GM06990 (cell line): ENCODE measurements at regions not wholly inside any gene's neighbourhood (a gene's known extent, or its start where the extent isn't known, plus 50 kb on each side); places are given as distances from the start of the nearest gene placed in this dataset.
A peak's percentile ranks its signal among the peaks of the same experiment; 100 is the strongest.

Source experiments
- DNase-seq: peaks from one replicate; pipeline ENCODE4 v3.0.0-alpha.2; 2011; ENCODE audit not compliant: insufficient read length; ENCODE audit errors: extremely low read depth
- H3K27me3 ChIP-seq: replicated peaks from 2 replicates; pipeline ENCODE4 v1.6.0; 2011; ENCODE audit warnings: low read length; ENCODE audit not compliant: control insufficient read depth, insufficient read depth
- H3K36me3 ChIP-seq: 2 replicates; pipeline ENCODE4 v1.5.1; 2011; ENCODE audit warnings: low read length; ENCODE audit not compliant: control insufficient read depth, insufficient read depth
- H3K4me3 ChIP-seq: replicated peaks from 2 replicates; pipeline ENCODE4 v1.5.1; 2011; ENCODE audit warnings: low read depth, mild to moderate bottlenecking, control low read depth, low read length
- TF ChIP-seq, protein P1 (sequence below): IDR thresholded peaks from 2 replicates; pipeline ENCODE4 v1.5.1; 2011; ENCODE audit warnings: low read length, control low read depth, mild to moderate bottlenecking, inconsistent platforms; ENCODE audit not compliant: insufficient read depth, poor library complexity, severe bottlenecking

DNA sequence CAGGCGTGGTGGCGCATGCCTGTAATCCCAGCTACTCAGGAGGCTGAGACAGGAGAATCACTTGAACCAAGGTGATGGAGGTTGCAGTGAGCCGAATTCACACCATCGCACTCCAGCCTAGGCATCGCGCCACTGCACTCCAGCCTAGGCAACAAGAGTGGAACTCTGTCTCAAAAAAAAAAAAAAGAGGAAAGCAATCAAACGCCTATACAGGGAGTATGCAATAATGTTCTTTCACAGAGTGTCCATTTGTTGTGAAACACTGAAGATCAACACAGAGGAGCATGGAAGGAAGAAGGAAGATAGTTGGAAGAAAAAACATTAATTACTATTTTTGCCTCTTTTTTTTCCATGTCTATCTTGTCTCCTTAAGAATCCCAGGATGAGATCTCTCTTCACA lies 113.4 kb downstream of the FBXO8 start:
- Histone ChIP-seq H3K27me3 (no peaks in the 10 kb centered on the region), H3K36me3 (no peaks in the 10 kb centered on the region), H3K4me3 (no peak overlapping the region)
- no peak for DNase-seq
- TF ChIP-seq, protein P1, sequence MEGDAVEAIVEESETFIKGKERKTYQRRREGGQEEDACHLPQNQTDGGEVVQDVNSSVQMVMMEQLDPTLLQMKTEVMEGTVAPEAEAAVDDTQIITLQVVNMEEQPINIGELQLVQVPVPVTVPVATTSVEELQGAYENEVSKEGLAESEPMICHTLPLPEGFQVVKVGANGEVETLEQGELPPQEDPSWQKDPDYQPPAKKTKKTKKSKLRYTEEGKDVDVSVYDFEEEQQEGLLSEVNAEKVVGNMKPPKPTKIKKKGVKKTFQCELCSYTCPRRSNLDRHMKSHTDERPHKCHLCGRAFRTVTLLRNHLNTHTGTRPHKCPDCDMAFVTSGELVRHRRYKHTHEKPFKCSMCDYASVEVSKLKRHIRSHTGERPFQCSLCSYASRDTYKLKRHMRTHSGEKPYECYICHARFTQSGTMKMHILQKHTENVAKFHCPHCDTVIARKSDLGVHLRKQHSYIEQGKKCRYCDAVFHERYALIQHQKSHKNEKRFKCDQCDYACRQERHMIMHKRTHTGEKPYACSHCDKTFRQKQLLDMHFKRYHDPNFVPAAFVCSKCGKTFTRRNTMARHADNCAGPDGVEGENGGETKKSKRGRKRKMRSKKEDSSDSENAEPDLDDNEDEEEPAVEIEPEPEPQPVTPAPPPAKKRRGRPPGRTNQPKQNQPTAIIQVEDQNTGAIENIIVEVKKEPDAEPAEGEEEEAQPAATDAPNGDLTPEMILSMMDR, result no peak

DNA sequence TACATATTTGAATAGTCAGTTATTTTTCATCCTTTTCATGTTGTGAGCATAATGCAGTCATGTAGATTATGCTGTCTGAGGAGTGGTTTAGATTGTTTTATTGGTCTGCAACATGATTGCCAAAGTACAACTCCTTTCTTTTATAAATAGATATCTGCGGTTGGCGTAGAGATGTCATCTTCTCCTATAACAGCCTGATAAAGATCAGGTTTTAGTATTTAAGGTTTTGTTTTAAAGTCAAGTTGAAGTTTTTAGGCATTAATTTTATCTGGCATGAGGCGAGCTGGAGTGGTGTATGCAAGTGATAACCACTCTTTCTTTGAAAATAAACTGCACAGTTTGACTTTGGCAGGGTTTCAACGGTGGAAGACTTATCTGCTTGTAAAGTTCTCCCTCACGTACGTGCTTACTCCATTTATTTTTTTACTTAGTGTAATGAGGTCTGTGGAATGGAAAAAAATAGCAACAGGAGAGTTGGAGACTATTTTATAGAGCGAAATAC lies 126.3 kb downstream of the FBXO8 start:
- Histone ChIP-seq H3K27me3 (no peaks in the 10 kb centered on the region), H3K36me3 (no peaks in the 10 kb centered on the region), H3K4me3 (no peak overlapping the region)
- TF ChIP-seq, protein P1, result no peak
- no peak for DNase-seq

DNA sequence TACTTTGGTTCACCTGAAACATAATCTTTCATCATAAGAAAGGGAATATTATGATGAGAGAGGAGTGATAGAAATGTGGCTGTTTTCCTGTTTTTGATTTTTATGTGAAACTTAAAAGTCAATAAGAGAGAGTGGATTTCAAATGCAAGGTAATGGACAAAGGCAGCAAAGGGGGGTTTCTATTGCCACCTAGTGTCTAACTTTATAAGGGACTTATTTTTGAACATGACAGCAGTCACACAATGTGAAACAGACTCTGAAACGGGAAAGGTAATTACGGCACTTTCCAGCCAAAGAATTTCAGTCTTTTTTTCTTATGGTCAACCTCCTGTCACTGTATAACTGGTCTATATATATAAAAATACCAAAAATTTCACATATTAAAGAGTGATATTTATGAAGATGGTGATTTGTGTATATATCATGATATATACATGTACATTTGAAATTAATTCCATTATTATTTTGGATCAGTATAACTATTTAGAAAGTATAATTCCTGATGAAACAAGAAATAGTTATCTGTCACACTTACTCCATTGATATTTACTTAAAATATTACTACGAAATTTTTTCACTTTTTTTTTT lies 127.1 kb downstream of the FBXO8 start:
- DNase-seq, result peak; percentile 3
- Histone ChIP-seq H3K36me3 (no peaks in the 10 kb centered on the region), H3K4me3 (no peak overlapping the region), H3K27me3 (no peaks in the 10 kb centered on the region)
- TF ChIP-seq, protein P1, result peak; percentile 65

DNA sequence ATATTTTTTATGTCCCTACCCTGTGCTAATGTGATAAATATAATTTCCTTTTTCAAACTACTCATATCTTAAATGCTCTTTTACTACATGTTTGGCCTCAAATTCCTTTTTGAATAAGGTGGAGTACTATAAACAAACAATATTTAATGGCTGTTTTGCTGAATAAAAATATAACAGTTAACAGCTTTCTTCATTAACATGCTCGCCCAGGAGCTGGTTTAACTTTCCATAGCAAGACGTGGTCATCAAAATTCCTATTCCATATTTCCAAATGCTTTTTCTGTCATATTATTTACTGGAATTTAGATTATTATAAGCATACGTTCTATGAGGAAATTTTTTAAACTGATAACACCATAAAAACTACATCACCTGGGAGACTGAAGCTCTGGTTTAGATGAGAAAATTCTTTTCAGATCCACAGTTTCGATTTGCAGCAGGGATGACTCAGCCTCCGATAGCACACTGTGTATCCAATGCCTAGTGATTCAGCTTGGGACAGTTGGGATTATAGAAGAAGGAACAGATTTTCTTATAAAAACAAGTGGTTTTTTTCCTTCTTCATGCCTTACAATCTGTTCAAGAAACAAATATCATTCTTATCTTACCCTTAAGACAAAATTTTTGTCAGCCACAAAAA lies 129.1 kb downstream of the FBXO8 start:
- H3K27me3 ChIP-seq, result no peaks in the 10 kb centered on the region
- no peak overlapping the region for H3K4me3 ChIP-seq
- no peak for DNase-seq

DNA sequence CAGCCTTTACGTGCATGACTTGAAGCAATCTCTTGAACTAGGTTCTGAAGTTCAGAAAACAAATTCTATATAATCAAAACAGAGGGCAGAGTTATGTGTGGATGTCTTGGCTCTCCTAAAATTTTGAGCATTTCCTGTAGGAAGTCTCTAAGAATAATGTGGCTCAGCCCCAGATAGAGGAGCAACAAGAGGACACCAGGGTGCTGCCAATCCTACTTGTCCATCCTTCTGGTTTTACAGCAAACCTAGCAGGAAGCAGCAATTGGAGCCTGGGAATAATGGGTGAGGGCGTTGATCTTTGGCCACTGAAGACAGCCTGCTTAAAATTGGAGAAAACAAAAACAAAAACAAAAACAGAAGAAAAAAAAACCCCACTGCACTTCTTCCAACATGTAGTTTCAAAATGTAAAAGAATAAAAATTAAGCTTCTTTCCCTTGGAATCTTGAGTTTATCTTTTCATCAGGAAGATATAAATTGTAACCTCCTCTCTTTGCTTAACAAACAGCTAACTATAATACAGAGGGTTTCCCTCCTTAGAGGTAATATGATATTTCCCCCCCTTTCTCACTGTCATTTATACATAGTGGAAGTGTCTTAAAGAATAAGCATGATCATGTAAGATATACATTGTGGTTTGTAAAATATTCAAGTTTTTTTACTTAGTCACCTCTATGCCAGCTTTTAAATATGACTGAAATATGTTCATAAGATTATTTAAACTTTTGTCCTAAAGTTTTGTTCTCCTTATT lies 130.6 kb downstream of the FBXO8 start:
- no peak for DNase-seq
- no peaks in the 10 kb centered on the region for H3K36me3 ChIP-seq
- TF ChIP-seq, protein P1, result no peak
- H3K27me3 ChIP-seq, result no peaks in the 10 kb centered on the region
- H3K4me3 ChIP-seq, result no peak overlapping the region

More for the DNA sequence above, 129.1 kb downstream of the FBXO8 start:
- no peaks in the 10 kb centered on the region for H3K36me3 ChIP-seq
- TF ChIP-seq, protein P1, result no peak
